Fibroblast of skin of right quadriceps (primary cell): ENCODE measurements at regions not wholly inside any gene's neighbourhood (a gene's known extent, or its start where the extent isn't known, plus 50 kb on each side); places are given as distances from the start of the nearest gene placed in this dataset.

Source experiments
- DNase-seq: peaks from one replicate; pipeline ENCODE4 v3.0.0-alpha.2; 2013

- no peak for DNase-seq
Observed at GRCh38 chr2:198488964-198489363, 684.6 kb downstream of the PLCL1 start.

- DNase-seq: peak; percentile 66
Observed at GRCh38 chr2:198483051-198483450, 678.7 kb downstream of the PLCL1 start.

GRCh38 chr2:198479065-198479464 is 674.7 kb downstream of the PLCL1 start:
- DNase-seq: peak; percentile 9

- DNase-seq: peak; percentile 48
Observed at GRCh38 chr2:198478361-198478760, 674.0 kb downstream of the PLCL1 start.

GRCh38 chr2:198476007-198476406 is 671.6 kb downstream of the PLCL1 start:
- DNase-seq: no peak

- no peak for DNase-seq
Observed at GRCh38 chr2:198471291-198471690, 666.9 kb downstream of the PLCL1 start.

GRCh38 chr2:198468136-198468535 is 663.7 kb downstream of the PLCL1 start:
- no peak for DNase-seq

GRCh38 chr2:198465970-198466369 is 661.6 kb downstream of the PLCL1 start:
- DNase-seq: no peak

GRCh38 chr2:198456418-198456817 is 652.0 kb downstream of the PLCL1 start:
- DNase-seq: peak; percentile 77

GRCh38 chr2:198453866-198454265 is 649.5 kb downstream of the PLCL1 start:
- DNase-seq: no peak

GRCh38 chr2:198452327-198452726 is 647.9 kb downstream of the PLCL1 start:
- DNase-seq: no peak

GRCh38 chr2:198448789-198449188 is 644.4 kb downstream of the PLCL1 start:
- DNase-seq: no peak

- DNase-seq: no peak
Observed at GRCh38 chr2:198444800-198445287, 640.5 kb downstream of the PLCL1 start.

- peak; percentile 65 for DNase-seq
Observed at GRCh38 chr2:198441901-198442300, 637.5 kb downstream of the PLCL1 start.

GRCh38 chr2:198441246-198441645 is 636.9 kb downstream of the PLCL1 start:
- DNase-seq: peak; percentile 69

GRCh38 chr2:198440833-198441232 is 636.4 kb downstream of the PLCL1 start:
- peak; percentile 6 for DNase-seq

GRCh38 chr2:198438331-198438730 is 633.9 kb downstream of the PLCL1 start:
- DNase-seq: peak; percentile 58

- no peak for DNase-seq
Observed at GRCh38 chr2:198424112-198424511, 619.7 kb downstream of the PLCL1 start.

GRCh38 chr2:198417836-198418235 is 613.4 kb downstream of the PLCL1 start:
- DNase-seq: no peak

- no peak for DNase-seq
Observed at GRCh38 chr2:198414976-198415375, 610.6 kb downstream of the PLCL1 start.

- DNase-seq: peak; percentile 37
Observed at GRCh38 chr2:198411936-198412335, 607.5 kb downstream of the PLCL1 start.

GRCh38 chr2:198408171-198408570 is 603.8 kb downstream of the PLCL1 start:
- no peak for DNase-seq

GRCh38 chr2:198405311-198405710 is 600.9 kb downstream of the PLCL1 start:
- peak; percentile 27 for DNase-seq

GRCh38 chr2:198401644-198402043 is 597.3 kb downstream of the PLCL1 start:
- no peak for DNase-seq

GRCh38 chr2:198400999-198401398 is 596.6 kb downstream of the PLCL1 start:
- DNase-seq: no peak

GRCh38 chr2:198394208-198394607 is 589.8 kb downstream of the PLCL1 start:
- DNase-seq: no peak
